Uterus (tissue), 2 donors: ENCODE measurements at regions not wholly inside any gene's neighbourhood (a gene's known extent, or its start where the extent isn't known, plus 50 kb on each side); places are given as distances from the start of the nearest gene placed in this dataset.

Experiments used
- POLR2A ChIP-seq, 2 donors: fragments of 450-650 bp; IDR thresholded peaks; one replicate each; pipeline ENCODE4 v1.6.1; 2016; ENCODE audit warnings: antibody characterized with exemption in 2 of 2, mild to moderate bottlenecking in 1 of 2, moderate library complexity in 1 of 2
- TF ChIP-seq, protein P1 (sequence below), 4 experiments: fragments of 200-600 bp in 2 of 4; fragments of 450-650 bp in 2 of 4; sonication (generic) in 2 of 4; IDR thresholded peaks; one replicate each; pipeline ENCODE4 v1.5.1; 2016 to 2019; ENCODE audit warnings: antibody characterized with exemption in 4 of 4, mild to moderate bottlenecking in 2 of 4, moderate library complexity in 1 of 4

DNA sequence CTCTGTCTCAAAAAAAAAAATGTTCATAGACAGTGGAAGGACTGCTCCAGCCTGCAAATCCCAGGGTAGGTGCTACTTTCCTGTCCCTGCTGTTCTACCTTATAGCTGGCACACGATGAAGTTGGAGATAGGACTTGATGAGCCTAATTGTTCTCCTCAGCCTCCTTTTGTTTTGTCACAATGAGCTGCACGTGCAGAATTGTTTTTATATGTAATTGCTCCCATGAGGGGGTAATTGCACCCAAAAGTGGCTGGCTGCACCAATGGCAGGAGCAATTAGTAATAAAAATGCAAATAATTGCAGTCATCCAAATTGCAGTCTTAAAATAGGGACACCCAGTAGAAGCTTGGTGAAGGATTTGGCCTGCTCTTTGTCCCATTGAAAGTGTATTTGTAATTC is 63.0 kb upstream of the PFN2 start:
- TF ChIP-seq, protein P1, sequence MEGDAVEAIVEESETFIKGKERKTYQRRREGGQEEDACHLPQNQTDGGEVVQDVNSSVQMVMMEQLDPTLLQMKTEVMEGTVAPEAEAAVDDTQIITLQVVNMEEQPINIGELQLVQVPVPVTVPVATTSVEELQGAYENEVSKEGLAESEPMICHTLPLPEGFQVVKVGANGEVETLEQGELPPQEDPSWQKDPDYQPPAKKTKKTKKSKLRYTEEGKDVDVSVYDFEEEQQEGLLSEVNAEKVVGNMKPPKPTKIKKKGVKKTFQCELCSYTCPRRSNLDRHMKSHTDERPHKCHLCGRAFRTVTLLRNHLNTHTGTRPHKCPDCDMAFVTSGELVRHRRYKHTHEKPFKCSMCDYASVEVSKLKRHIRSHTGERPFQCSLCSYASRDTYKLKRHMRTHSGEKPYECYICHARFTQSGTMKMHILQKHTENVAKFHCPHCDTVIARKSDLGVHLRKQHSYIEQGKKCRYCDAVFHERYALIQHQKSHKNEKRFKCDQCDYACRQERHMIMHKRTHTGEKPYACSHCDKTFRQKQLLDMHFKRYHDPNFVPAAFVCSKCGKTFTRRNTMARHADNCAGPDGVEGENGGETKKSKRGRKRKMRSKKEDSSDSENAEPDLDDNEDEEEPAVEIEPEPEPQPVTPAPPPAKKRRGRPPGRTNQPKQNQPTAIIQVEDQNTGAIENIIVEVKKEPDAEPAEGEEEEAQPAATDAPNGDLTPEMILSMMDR (IDR thresholded peaks at IDR 0.05) = no peak
- no peak for TF ChIP-seq POLR2A (IDR thresholded peaks at IDR 0.05)
